IMR-90 (cell line): ENCODE measurements at regions not wholly inside any gene's neighbourhood (a gene's known extent, or its start where the extent isn't known, plus 50 kb on each side); places are given as distances from the start of the nearest gene placed in this dataset.

ENCODE experiments used
- ATAC-seq: fragments of 200-7000 bp; cut with Tn5 transposase; 2 replicates; pipeline ENCODE4 v1.9.1; 2020; ENCODE audit warnings: low read depth, mild to moderate bottlenecking, moderate library complexity
- BruUV-seq: library from RNA; stranded (reverse); fragments of 400-500 nt; replicated peaks from 2 replicates; lab custom pipeline; 2021; lab: Mats Ljungman, UMichigan
- CTCF ChIA-PET: fragments of 300-600 bp; formaldehyde crosslinking; extraction: SDS; loops from one replicate; lab custom pipeline; 2021; ENCODE audit warnings: antibody characterized with exemption; lab: Yijun Ruan, JAX
- POLR2A ChIA-PET: fragments of 300-600 bp; sonication (Branson Sonifier 250); formaldehyde crosslinking; loops from one replicate; lab custom pipeline; 2022; ENCODE audit warnings: antibody characterized with exemption; ENCODE audit not compliant: unreplicated experiment; lab: Charles Lee
- DNase-seq: peaks from one replicate; pipeline ENCODE4 v3.0.0; 2013
- H2AFZ ChIP-seq: replicated peaks from 2 replicates; pipeline ENCODE3; 2013; ENCODE audit warnings: low read length, mild to moderate bottlenecking; ENCODE audit not compliant: poor library complexity
- H2AK5ac ChIP-seq: 2 replicates; pipeline ENCODE4 v1.6.1; 2013; ENCODE audit warnings: low read depth, low read length, inconsistent platforms
- H2AK9ac ChIP-seq: replicated peaks from 2 replicates; pipeline ENCODE3; 2013; ENCODE audit warnings: mild to moderate bottlenecking, low read depth, low read length, moderate library complexity; ENCODE audit not compliant: poor library complexity
- H2BK120ac ChIP-seq: 2 replicates; pipeline ENCODE4 v1.6.1; 2013; ENCODE audit warnings: low read depth, low read length, inconsistent platforms
- H2BK15ac ChIP-seq: 3 replicates; pipeline ENCODE4 v1.6.1; 2013; ENCODE audit warnings: low read depth, low read length, inconsistent platforms
- H2BK20ac ChIP-seq: 2 replicates; pipeline ENCODE4 v1.6.1; 2013; ENCODE audit warnings: low read depth, mild to moderate bottlenecking, inconsistent platforms, low read length, moderate library complexity
- H2BK5ac ChIP-seq: 2 replicates; pipeline ENCODE4 v1.6.1; 2013; ENCODE audit warnings: mild to moderate bottlenecking, low read depth, low read length, inconsistent platforms; ENCODE audit not compliant: poor library complexity, severe bottlenecking
- H3K14ac ChIP-seq: replicated peaks from 2 replicates; pipeline ENCODE4 v1.6.1; 2013; ENCODE audit warnings: low read depth, low read length, inconsistent platforms
- H3K18ac ChIP-seq: 2 replicates; pipeline ENCODE4 v1.6.1; 2013; ENCODE audit warnings: low read depth, low read length, control low read depth
- H3K23ac ChIP-seq: 2 replicates; pipeline ENCODE4 v1.6.1; 2013; ENCODE audit warnings: low read depth, low read length, inconsistent platforms
- H3K27ac ChIP-seq: 2 replicates; pipeline ENCODE4 v1.5.1; 2013; ENCODE audit warnings: mild to moderate bottlenecking, control low read depth, low read length; ENCODE audit not compliant: insufficient read depth
- H3K27me3 ChIP-seq: 2 replicates; pipeline ENCODE4 v1.6.1; 2013; ENCODE audit warnings: low read length; ENCODE audit not compliant: control insufficient read depth, insufficient read depth
- H3K36me3 ChIP-seq: 2 replicates; pipeline ENCODE4 v1.6.1; 2013; ENCODE audit warnings: low read length, mixed read lengths; ENCODE audit not compliant: control insufficient read depth, insufficient read depth
- H3K4ac ChIP-seq: 2 replicates; pipeline ENCODE4 v1.6.1; 2013; ENCODE audit warnings: low read depth, low read length, inconsistent platforms
- H3K4me1 ChIP-seq: 2 replicates; pipeline ENCODE4 v1.6.1; 2013; ENCODE audit warnings: low read length, mixed read lengths; ENCODE audit not compliant: control insufficient read depth, insufficient read depth
- H3K4me2 ChIP-seq: 2 replicates; pipeline ENCODE4 v1.6.1; 2013; ENCODE audit warnings: low read depth, mild to moderate bottlenecking, control low read depth, low read length, moderate library complexity
- H3K4me3 ChIP-seq: 2 replicates; pipeline ENCODE4 v1.5.1; 2013; ENCODE audit warnings: low read depth, mild to moderate bottlenecking, control low read depth, low read length, moderate library complexity; ENCODE audit not compliant: insufficient read depth
- H3K56ac ChIP-seq: 2 replicates; pipeline ENCODE4 v1.6.1; 2013; ENCODE audit warnings: low read length, inconsistent platforms; ENCODE audit not compliant: insufficient read depth; ENCODE audit errors: extremely low read depth
- H3K79me1 ChIP-seq, 2 experiments: 2 replicates each; pipeline ENCODE4 v1.6.1; 2013; ENCODE audit warnings: low read length in 2 of 2, inconsistent platforms in 1 of 2, low read depth in 1 of 2
- H3K9ac ChIP-seq: 2 replicates; pipeline ENCODE4 v1.6.1; 2013; ENCODE audit warnings: low read depth, low read length, control low read depth
- H3K9me1 ChIP-seq: 2 replicates; pipeline ENCODE4 v1.6.1; 2013; ENCODE audit warnings: low read length, inconsistent platforms; ENCODE audit not compliant: insufficient read depth
- H3K9me3 ChIP-seq: 2 replicates; pipeline ENCODE4 v1.6.1; 2013; ENCODE audit warnings: low read length; ENCODE audit not compliant: control insufficient read depth, insufficient read depth
- H4K20me1 ChIP-seq: 2 replicates; pipeline ENCODE4 v1.6.1; 2013; ENCODE audit warnings: low read length, inconsistent platforms; ENCODE audit not compliant: insufficient read depth
- H4K5ac ChIP-seq: 2 replicates; pipeline ENCODE4 v1.6.1; 2013; ENCODE audit warnings: mild to moderate bottlenecking, low read depth, low read length, control low read depth
- H4K8ac ChIP-seq, 2 experiments: 2 replicates each; pipeline ENCODE4 v1.6.1; 2013; ENCODE audit warnings: low read depth in 2 of 2, low read length in 2 of 2, control low read depth in 1 of 2, inconsistent platforms in 1 of 2
- H4K91ac ChIP-seq: 2 replicates; pipeline ENCODE4 v1.6.1; 2013; ENCODE audit warnings: low read depth, low read length, inconsistent platforms; ENCODE audit not compliant: insufficient read depth
- BHLHE40 ChIP-seq: fragments of 150-350 bp; IDR thresholded peaks from 2 replicates; pipeline ENCODE4 v1.6.1; 2016; ENCODE audit warnings: mild to moderate bottlenecking, low read depth, low read length
- CEBPB ChIP-seq: IDR thresholded peaks from 2 replicates; pipeline ENCODE4 v1.6.1; 2012; ENCODE audit warnings: low read depth, low read length, improper control_type of control experiment
- CHD1 ChIP-seq: IDR thresholded peaks from 2 replicates; pipeline ENCODE4 v1.6.1; 2012; ENCODE audit warnings: low read depth, low read length, improper control_type of control experiment
- FOS ChIP-seq: fragments of 150-350 bp; IDR thresholded peaks from 2 replicates; pipeline ENCODE4 v1.6.1; 2016; ENCODE audit warnings: low read depth, low read length
- MAFK ChIP-seq: IDR thresholded peaks from 2 replicates; pipeline ENCODE4 v1.6.1; 2012; ENCODE audit warnings: low read depth, low read length, improper control_type of control experiment
- MAZ ChIP-seq: IDR thresholded peaks from 2 replicates; pipeline ENCODE4 v1.6.1; 2012; ENCODE audit warnings: low read depth, mild to moderate bottlenecking, low read length, improper control_type of control experiment, moderate library complexity, borderline replicate concordance
- MXI1 ChIP-seq: IDR thresholded peaks from 2 replicates; pipeline ENCODE4 v1.6.1; 2012; ENCODE audit warnings: low read depth, mild to moderate bottlenecking, low read length, moderate library complexity, borderline replicate concordance
- NFE2L2 ChIP-seq: fragments of 150-350 bp; IDR thresholded peaks from 2 replicates; pipeline ENCODE4 v1.6.1; 2016; ENCODE audit warnings: low read depth, mild to moderate bottlenecking, low read length
- POLR2A ChIP-seq: IDR thresholded peaks from 2 replicates; pipeline ENCODE4 v1.6.1; 2012; ENCODE audit warnings: mild to moderate bottlenecking, low read depth, low read length
- RAD21 ChIP-seq: IDR thresholded peaks from 2 replicates; pipeline ENCODE4 v1.6.1; 2012; ENCODE audit warnings: low read length, improper control_type of control experiment
- RCOR1 ChIP-seq: IDR thresholded peaks from 2 replicates; pipeline ENCODE4 v1.6.1; 2012; ENCODE audit warnings: mild to moderate bottlenecking, low read length, improper control_type of control experiment; ENCODE audit not compliant: insufficient replicate concordance
- RFX5 ChIP-seq: IDR thresholded peaks from 2 replicates; pipeline ENCODE4 v1.8.0; 2012; ENCODE audit warnings: low read depth, mild to moderate bottlenecking, low read length, moderate library complexity
- SMC3 ChIP-seq: fragments of 150-350 bp; IDR thresholded peaks from 2 replicates; pipeline ENCODE4 v1.6.1; 2016; ENCODE audit warnings: low read depth, mild to moderate bottlenecking, antibody characterized with exemption, low read length, moderate library complexity
- USF2 ChIP-seq: fragments of 150-350 bp; IDR thresholded peaks from 2 replicates; pipeline ENCODE4 v1.6.1; 2017; ENCODE audit warnings: mild to moderate bottlenecking, antibody characterized with exemption, low read length, low read depth
- WGBS, 2 experiments: methylation state at CpG; one replicate each; pipeline versions ENCODE4 v1.1.5 to v1.1.7; 2013; ENCODE audit warnings: missing lambda C conversion rate in 2 of 2; ENCODE audit not compliant: insufficient read length in 1 of 2; ENCODE audit errors: extremely low coverage in 2 of 2; 5-methylcytosine and 5-hydroxymethylcytosine counted together
- dilution Hi-C: fragments of 300-500 bp; cut with HindIII; formaldehyde crosslinking; loops from one replicate; pipeline ENCODE4 v1.14.3; 2018; ENCODE audit warnings: low sequenced_read_pairs; ENCODE audit not compliant: unreplicated experiment
- in situ Hi-C: fragments of 300-500 bp; cut with MboI; formaldehyde crosslinking; loops from 3 replicates; pipeline ENCODE4 v1.14.3; 2019; ENCODE audit warnings: low sequenced_read_pairs, inconsistent platforms, mixed read lengths
- intact Hi-C: fragments of 100-400 bp; cut with micrococcal nuclease; formaldehyde crosslinking; loops from 2 replicates; pipeline ENCODE4 v1.10.0; 2022
- TF ChIP-seq, protein P1 (sequence below): fragments of 150-350 bp; IDR thresholded peaks from 2 replicates; pipeline ENCODE4 v1.6.1; 2016; ENCODE audit warnings: low read depth, mild to moderate bottlenecking, low read length, moderate library complexity, borderline replicate concordance

GRCh38 chr6:96381246-96381645 lies 140.4 kb upstream of the UFL1 start:
- H2BK5ac ChIP-seq = no peak overlapping the region
- no peak overlapping the region for H3K23ac ChIP-seq
- H4K5ac ChIP-seq = no peak overlapping the region
- H3K18ac ChIP-seq = no peak overlapping the region
- no peak overlapping the region for H2BK15ac ChIP-seq
- H3K9ac ChIP-seq = no peak overlapping the region
- no peak overlapping the region for H2AFZ ChIP-seq
- intact Hi-C loops (no loop called here), dilution Hi-C loops (no loop called here), in situ Hi-C loops (no loop called here)
- no peak overlapping the region for H2AK9ac ChIP-seq
- H3K27ac ChIP-seq = no peak overlapping the region
- POLR2A ChIA-PET = no interaction called here
- H3K36me3 ChIP-seq = no peaks in the 10 kb centered on the region
- BruUV-seq = no TSS peak
- no peak overlapping the region for H4K91ac ChIP-seq
- H3K4me3 ChIP-seq = no peak overlapping the region
- peaks cover 2% of the 10 kb centered on the region; the same call in 1 of the 2 replicates for H3K9me3 ChIP-seq
- no peak overlapping the region for H3K4me2 ChIP-seq
- no peak for ATAC-seq
- TF ChIP-seq, protein P1, sequence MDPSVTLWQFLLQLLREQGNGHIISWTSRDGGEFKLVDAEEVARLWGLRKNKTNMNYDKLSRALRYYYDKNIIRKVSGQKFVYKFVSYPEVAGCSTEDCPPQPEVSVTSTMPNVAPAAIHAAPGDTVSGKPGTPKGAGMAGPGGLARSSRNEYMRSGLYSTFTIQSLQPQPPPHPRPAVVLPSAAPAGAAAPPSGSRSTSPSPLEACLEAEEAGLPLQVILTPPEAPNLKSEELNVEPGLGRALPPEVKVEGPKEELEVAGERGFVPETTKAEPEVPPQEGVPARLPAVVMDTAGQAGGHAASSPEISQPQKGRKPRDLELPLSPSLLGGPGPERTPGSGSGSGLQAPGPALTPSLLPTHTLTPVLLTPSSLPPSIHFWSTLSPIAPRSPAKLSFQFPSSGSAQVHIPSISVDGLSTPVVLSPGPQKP = no peak
- TF ChIP-seq SMC3 (no peak), MXI1 (no peak), MAZ (no peak), RFX5 (no peak), CEBPB (no peak), RAD21 (no peak), BHLHE40 (no peak), MAFK (no peak), FOS (no peak), NFE2L2 (no peak), CHD1 (no peak), USF2 (no peak), POLR2A (no peak), RCOR1 (no peak)
- no peak overlapping the region for H2BK120ac ChIP-seq
- CTCF ChIA-PET = no interaction called here
- H4K8ac ChIP-seq = no peak overlapping the region
- H3K79me1 ChIP-seq = no peaks in the 10 kb centered on the region
- no peaks in the 10 kb centered on the region for H3K9me1 ChIP-seq
- no peak overlapping the region for H3K4ac ChIP-seq
- no CpG with 5 or more reads among the region's 1 CpG for WGBS, 2 experiments
- H3K27me3 ChIP-seq = no peaks in the 10 kb centered on the region
- H2AK5ac ChIP-seq = no peak overlapping the region
- no peak overlapping the region for H2BK20ac ChIP-seq
- no peak overlapping the region for H3K14ac ChIP-seq
- H3K56ac ChIP-seq = no peak overlapping the region
- H3K4me1 ChIP-seq = no peaks in the 10 kb centered on the region
- no peak for DNase-seq
- no peaks in the 10 kb centered on the region for H4K20me1 ChIP-seq
